Thyroid gland (tissue), 4 donors: ENCODE measurements at regions not wholly inside any gene's neighbourhood (a gene's known extent, or its start where the extent isn't known, plus 50 kb on each side); places are given as distances from the start of the nearest gene placed in this dataset.

ENCODE experiments used
- DNase-seq, 2 donors: peaks; one replicate each; pipeline ENCODE4 v3.0.0-alpha.2; 2019
- H3K27ac ChIP-seq, 3 donors: fragments of 200-600 bp; sonication (generic); 1 replicate in 2 of 3; 2 replicates in 1 of 3; pipeline ENCODE4 v1.5.1; 2016 to 2019; ENCODE audit warnings: mild to moderate bottlenecking in 1 of 3, moderate library complexity in 1 of 3
- H3K27me3 ChIP-seq: fragments of 200-600 bp; sonication (generic); one replicate; pipeline ENCODE4 v1.5.1; 2019
- H3K36me3 ChIP-seq, 2 donors: fragments of 200-600 bp; sonication (generic); one replicate each; pipeline ENCODE4 v1.5.1; 2016 to 2019
- H3K4me1 ChIP-seq, 2 donors: fragments of 200-600 bp; sonication (generic); one replicate each; pipeline ENCODE4 v1.5.1; 2017 to 2019
- H3K4me3 ChIP-seq, 3 donors: fragments of 200-600 bp; sonication (generic); replicated peaks in 1 of 3; 1 replicate in 2 of 3; 2 replicates in 1 of 3; pipeline ENCODE4 v1.5.1; 2016; ENCODE audit warnings: mild to moderate bottlenecking in 1 of 3
- H3K9me3 ChIP-seq: fragments of 200-600 bp; sonication (generic); one replicate; pipeline ENCODE4 v1.5.1; 2017
- POLR2A ChIP-seq, 2 donors: fragments of 450-650 bp; IDR thresholded peaks; one replicate each; pipeline ENCODE4 v1.6.1; 2017; ENCODE audit warnings: antibody characterized with exemption in 2 of 2, mild to moderate bottlenecking in 2 of 2, moderate library complexity in 1 of 2
- WGBS, 2 donors: methylation state at CpG; one replicate each; pipeline ENCODE4 v1.1.5; 2017; 5-methylcytosine and 5-hydroxymethylcytosine counted together
- intact Hi-C: fragments of 100-400 bp; cut with DNase I; formaldehyde crosslinking; loops from one replicate; pipeline ENCODE4 v1.15.1; 2023
- TF ChIP-seq, protein P1 (sequence below), 6 experiments: fragments of 200-600 bp in 3 of 6; fragments of 450-650 bp in 3 of 6; sonication (generic) in 3 of 6; IDR thresholded peaks; one replicate each; pipeline ENCODE4 v1.5.1; 2016 to 2019; ENCODE audit warnings: antibody characterized with exemption in 6 of 6, mild to moderate bottlenecking in 2 of 6, inconsistent platforms in 1 of 6, moderate library complexity in 1 of 6

DNA sequence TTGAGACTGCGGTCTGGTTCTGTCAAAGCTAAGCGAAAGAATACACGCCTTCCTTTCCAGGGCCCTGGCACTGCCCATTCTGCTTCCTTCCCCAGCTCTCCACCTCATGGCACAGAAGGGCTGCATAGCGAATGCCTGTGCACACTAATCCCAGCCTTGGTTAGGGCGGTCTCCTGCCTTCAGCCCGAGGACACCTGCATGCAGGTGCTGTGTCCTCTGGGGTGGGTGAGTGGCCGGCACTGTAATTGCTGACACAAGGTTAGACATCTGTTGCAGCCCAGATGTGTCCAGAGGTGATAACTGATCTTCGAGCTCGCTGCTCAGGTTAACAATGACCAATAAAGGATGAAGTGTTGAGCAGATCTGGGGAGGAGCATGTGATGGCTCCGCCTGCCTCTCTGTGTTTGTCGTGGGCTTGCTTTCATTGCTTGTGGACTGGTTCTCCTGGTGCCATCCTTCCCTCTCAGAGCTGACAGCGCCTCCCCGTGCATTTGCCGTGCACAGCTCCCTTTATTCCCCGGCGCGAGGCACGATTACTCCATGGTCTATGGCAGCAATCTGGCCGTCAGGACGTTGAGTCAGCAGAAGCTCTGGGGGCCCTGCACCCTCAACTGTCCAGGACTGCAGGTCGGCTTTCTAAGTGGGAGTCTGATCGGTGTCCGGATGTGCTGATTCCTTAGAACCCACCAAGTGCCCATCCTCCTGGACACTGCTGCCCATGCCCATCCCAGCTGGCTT lies 1088.2 kb downstream of the BRD1 start:
- 88 to 89% methylated on average over 20 to 22 of the region's 23 CpGs for WGBS, 2 donors
- intact Hi-C loops = no loop called here
- no peak for DNase-seq

DNA sequence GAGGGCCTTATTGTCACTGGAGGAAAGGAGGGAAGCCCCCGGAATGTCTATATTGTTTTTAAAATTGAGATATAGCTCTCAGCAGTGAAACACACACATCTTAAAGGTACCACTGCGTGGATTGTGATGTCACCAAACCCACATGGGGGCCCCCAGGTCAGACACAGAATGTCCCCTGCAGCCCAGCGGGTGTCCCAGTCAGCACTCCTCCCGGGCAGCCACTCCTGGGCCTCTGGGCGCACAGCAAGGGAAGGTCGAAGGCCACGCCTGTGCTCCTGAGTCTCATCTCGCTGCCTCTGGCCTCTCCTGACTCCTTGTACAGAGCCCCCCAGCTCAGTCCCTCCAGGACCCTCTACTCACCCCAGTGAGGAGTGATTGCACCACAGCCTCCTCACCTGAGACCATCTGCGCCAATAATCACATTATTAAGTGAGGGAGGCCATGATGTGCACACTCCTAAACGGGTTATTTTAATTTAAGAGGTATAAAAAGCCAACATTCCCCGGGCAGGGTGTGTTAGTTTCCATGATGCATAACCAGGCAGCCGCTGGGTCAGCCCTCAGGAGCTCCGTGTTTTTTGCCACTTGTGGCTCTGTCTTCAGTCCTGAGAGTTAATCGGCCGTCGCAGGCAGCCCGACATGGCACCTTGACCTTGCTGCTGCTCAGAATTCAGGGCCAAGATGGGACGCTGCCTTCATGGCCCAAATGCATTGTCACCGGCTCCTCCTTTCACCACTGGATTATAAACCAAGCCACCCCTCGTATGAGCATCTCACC lies 1089.3 kb downstream of the BRD1 start:
- Histone ChIP-seq H3K4me1 (no peaks in the 10 kb centered on the region), H3K9me3 (no peaks in the 10 kb centered on the region), H3K4me3 (no peak overlapping the region), H3K27ac (no peak overlapping the region), H3K27me3 (no peaks in the 10 kb centered on the region), H3K36me3 (no peaks in the 10 kb centered on the region)
- TF ChIP-seq, protein P1, sequence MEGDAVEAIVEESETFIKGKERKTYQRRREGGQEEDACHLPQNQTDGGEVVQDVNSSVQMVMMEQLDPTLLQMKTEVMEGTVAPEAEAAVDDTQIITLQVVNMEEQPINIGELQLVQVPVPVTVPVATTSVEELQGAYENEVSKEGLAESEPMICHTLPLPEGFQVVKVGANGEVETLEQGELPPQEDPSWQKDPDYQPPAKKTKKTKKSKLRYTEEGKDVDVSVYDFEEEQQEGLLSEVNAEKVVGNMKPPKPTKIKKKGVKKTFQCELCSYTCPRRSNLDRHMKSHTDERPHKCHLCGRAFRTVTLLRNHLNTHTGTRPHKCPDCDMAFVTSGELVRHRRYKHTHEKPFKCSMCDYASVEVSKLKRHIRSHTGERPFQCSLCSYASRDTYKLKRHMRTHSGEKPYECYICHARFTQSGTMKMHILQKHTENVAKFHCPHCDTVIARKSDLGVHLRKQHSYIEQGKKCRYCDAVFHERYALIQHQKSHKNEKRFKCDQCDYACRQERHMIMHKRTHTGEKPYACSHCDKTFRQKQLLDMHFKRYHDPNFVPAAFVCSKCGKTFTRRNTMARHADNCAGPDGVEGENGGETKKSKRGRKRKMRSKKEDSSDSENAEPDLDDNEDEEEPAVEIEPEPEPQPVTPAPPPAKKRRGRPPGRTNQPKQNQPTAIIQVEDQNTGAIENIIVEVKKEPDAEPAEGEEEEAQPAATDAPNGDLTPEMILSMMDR (IDR thresholded peaks at IDR 0.05) = no peak
- no peak for TF ChIP-seq POLR2A (IDR thresholded peaks at IDR 0.05)
- intact Hi-C loops = no loop called here
- 66 to 77% methylated on average over 17 to 20 of the region's 20 CpGs for WGBS, 2 donors
- DNase-seq = no peak

More for the DNA sequence above, 1088.2 kb downstream of the BRD1 start:
- H3K4me3 ChIP-seq = no peak overlapping the region
- no peaks in the 10 kb centered on the region for H3K36me3 ChIP-seq
- H3K4me1 ChIP-seq = no peaks in the 10 kb centered on the region
- no peaks in the 10 kb centered on the region for H3K9me3 ChIP-seq
- H3K27me3 ChIP-seq = no peaks in the 10 kb centered on the region
- H3K27ac ChIP-seq = no peak overlapping the region
- TF ChIP-seq POLR2A (IDR thresholded peaks at IDR 0.05) = no peak
- TF ChIP-seq, protein P1 (IDR thresholded peaks at IDR 0.05) = no peak

DNA sequence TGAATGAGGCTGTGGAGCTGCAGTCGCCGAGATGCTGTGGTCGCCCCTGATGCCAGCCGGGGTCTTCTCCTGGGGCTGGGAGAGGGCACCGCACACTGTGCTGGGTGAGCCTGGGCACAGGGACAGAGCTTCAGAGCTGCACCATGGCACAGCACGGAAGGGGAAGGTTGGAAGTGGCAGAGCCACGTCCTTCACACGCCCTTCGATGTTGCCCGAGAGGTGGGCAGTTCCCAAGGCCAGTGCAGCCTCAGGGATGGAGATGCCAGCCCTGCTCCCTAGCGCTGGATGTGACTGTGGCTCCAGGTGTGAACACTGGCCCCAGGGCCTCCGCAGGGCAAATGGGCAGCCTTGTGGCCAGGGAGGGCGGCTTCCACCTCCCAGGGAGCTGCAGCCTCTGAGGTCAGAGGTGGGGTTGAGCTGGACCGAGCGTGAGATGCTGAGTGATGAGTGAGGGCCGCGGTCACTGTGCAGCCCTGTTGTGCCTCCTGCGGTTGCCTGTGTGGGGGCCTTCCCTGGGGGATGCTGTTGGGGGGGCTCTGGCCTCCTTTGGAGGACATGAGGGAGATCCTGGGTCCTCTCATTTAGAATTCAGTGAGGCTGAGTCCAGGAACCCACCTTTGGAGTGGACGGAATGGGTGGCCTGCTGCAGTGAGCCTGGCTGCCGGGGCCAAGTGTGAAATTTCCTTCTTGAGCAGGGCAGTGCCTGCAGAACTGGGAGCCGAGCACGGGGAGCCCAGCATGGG lies 1090.0 kb downstream of the BRD1 start:
- Histone ChIP-seq H3K4me3 (no peak overlapping the region), H3K27me3 (no peaks in the 10 kb centered on the region), H3K4me1 (no peaks in the 10 kb centered on the region), H3K27ac (no peak overlapping the region), H3K36me3 (no peaks in the 10 kb centered on the region), H3K9me3 (no peaks in the 10 kb centered on the region)
- 68 to 75% methylated on average over 4 to 9 of the region's 22 CpGs for WGBS, 2 donors
- intact Hi-C loops = no loop called here
- no peak for TF ChIP-seq POLR2A (IDR thresholded peaks at IDR 0.05)
- TF ChIP-seq, protein P1 (IDR thresholded peaks at IDR 0.05) = no peak
- no peak for DNase-seq

DNA sequence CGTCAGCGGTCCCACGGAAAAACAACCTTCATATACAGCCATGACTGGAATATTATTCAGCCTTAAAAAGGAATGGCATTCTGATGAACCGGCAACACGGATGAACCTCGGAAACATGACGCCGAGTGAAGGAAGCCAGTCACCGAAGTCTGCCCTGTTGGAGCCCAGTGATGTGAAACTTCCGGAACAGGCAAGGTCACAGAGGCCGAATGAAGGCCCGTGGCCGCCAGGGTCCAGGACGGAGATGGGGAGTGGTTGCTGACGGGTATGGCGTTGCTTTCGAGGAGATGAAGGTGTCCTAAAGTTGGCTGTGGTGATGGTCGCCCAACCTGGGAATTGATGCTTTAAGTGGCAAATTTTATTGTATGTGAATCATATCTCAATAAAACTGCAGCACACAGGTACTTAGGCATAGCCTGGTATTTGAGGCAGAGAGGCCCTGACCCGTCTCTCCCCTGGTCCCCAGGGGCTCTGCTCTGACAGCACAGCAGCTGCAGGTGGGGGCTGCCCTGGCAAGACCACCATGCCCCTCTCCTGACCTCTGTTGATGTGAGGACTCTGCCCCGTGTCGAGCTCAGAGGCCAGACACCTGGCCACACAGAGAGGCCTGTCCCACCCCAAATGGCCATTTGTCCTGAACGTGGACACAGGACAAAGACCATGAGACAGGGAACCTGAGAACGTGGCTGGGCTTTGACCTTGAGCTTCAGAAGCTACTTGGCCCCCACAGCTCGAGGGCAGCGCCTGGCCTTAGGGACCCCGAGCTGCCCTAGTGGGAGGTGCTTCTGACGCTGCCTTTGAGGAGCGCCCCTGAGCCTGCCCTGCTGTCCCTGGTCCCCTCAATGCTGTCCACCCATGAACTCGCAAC lies 1090.8 kb downstream of the BRD1 start:
- H3K27me3 ChIP-seq = no peaks in the 10 kb centered on the region
- TF ChIP-seq, protein P1 (IDR thresholded peaks at IDR 0.05) = no peak
- TF ChIP-seq POLR2A (IDR thresholded peaks at IDR 0.05) = no peak
- H3K9me3 ChIP-seq = no peaks in the 10 kb centered on the region
- no peaks in the 10 kb centered on the region for H3K4me1 ChIP-seq
- no peaks in the 10 kb centered on the region for H3K36me3 ChIP-seq
- no peak for DNase-seq
- intact Hi-C loops = no loop called here
- no peak overlapping the region for H3K27ac ChIP-seq
- WGBS, 2 donors = 87 to 92% methylated on average over 20 to 24 of the region's 29 CpGs
- no peak overlapping the region for H3K4me3 ChIP-seq
